Thyroid gland (tissue), 4 donors: ENCODE measurements at regions not wholly inside any gene's neighbourhood (a gene's known extent, or its start where the extent isn't known, plus 50 kb on each side); places are given as distances from the start of the nearest gene placed in this dataset.

Source experiments
- DNase-seq, 2 donors: peaks; one replicate each; pipeline ENCODE4 v3.0.0-alpha.2; 2019
- H3K27ac ChIP-seq, 3 donors: fragments of 200-600 bp; sonication (generic); 1 replicate in 2 of 3; 2 replicates in 1 of 3; pipeline ENCODE4 v1.5.1; 2016 to 2019; ENCODE audit warnings: mild to moderate bottlenecking in 1 of 3, moderate library complexity in 1 of 3
- H3K27me3 ChIP-seq: fragments of 200-600 bp; sonication (generic); one replicate; pipeline ENCODE4 v1.5.1; 2019
- H3K36me3 ChIP-seq, 2 donors: fragments of 200-600 bp; sonication (generic); one replicate each; pipeline ENCODE4 v1.5.1; 2016 to 2019
- H3K4me1 ChIP-seq, 2 donors: fragments of 200-600 bp; sonication (generic); one replicate each; pipeline ENCODE4 v1.5.1; 2017 to 2019
- H3K4me3 ChIP-seq, 3 donors: fragments of 200-600 bp; sonication (generic); replicated peaks in 1 of 3; 1 replicate in 2 of 3; 2 replicates in 1 of 3; pipeline ENCODE4 v1.5.1; 2016; ENCODE audit warnings: mild to moderate bottlenecking in 1 of 3
- H3K9me3 ChIP-seq: fragments of 200-600 bp; sonication (generic); one replicate; pipeline ENCODE4 v1.5.1; 2017
- CTCF ChIP-seq, 6 experiments: fragments of 200-600 bp in 3 of 6; fragments of 450-650 bp in 3 of 6; sonication (generic) in 3 of 6; IDR thresholded peaks; one replicate each; pipeline ENCODE4 v1.5.1; 2016 to 2019; ENCODE audit warnings: antibody characterized with exemption in 6 of 6, mild to moderate bottlenecking in 2 of 6, inconsistent platforms in 1 of 6, moderate library complexity in 1 of 6
- POLR2A ChIP-seq, 2 donors: fragments of 450-650 bp; IDR thresholded peaks; one replicate each; pipeline ENCODE4 v1.6.1; 2017; ENCODE audit warnings: antibody characterized with exemption in 2 of 2, mild to moderate bottlenecking in 2 of 2, moderate library complexity in 1 of 2
- WGBS, 2 donors: methylation state at CpG; one replicate each; pipeline ENCODE4 v1.1.5; 2017; 5-methylcytosine and 5-hydroxymethylcytosine counted together
- intact Hi-C: fragments of 100-400 bp; cut with DNase I; formaldehyde crosslinking; loops from one replicate; pipeline ENCODE4 v1.15.1; 2023

GRCh38 chr3:22962244-22962643 lies 240.9 kb upstream of the UBE2E2 start:
- Histone ChIP-seq H3K27ac (no peak overlapping the region), H3K4me3 (no peak overlapping the region), H3K27me3 (no peaks in the 10 kb centered on the region), H3K4me1 (no peaks in the 10 kb centered on the region), H3K36me3 (no peaks in the 10 kb centered on the region), H3K9me3 (no peaks in the 10 kb centered on the region)
- intact Hi-C loops = no loop called here
- no peak for TF ChIP-seq CTCF (IDR thresholded peaks at IDR 0.05)
- no peak for TF ChIP-seq POLR2A (IDR thresholded peaks at IDR 0.05)
- DNase-seq = no peak
- WGBS, 2 donors = 90 to 93% methylated on average over 3 of the region's 3 CpGs

- TF ChIP-seq CTCF (IDR thresholded peaks at IDR 0.05) = no peak
- no peak for TF ChIP-seq POLR2A (IDR thresholded peaks at IDR 0.05)
- Histone ChIP-seq H3K27me3 (no peaks in the 10 kb centered on the region), H3K36me3 (no peaks in the 10 kb centered on the region), H3K27ac (no peak overlapping the region), H3K4me1 (no peaks in the 10 kb centered on the region), H3K4me3 (no peak overlapping the region), H3K9me3 (no peaks in the 10 kb centered on the region)
- no peak for DNase-seq
- intact Hi-C loops = no loop called here
These were observed 236.8 kb upstream of the UBE2E2 start for GRCh38 chr3:22966349-22966748.

GRCh38 chr3:22969276-22969675 lies 233.9 kb upstream of the UBE2E2 start:
- DNase-seq = no peak
- no peak overlapping the region for H3K4me3 ChIP-seq
- no peak for TF ChIP-seq POLR2A (IDR thresholded peaks at IDR 0.05)
- no peak for TF ChIP-seq CTCF (IDR thresholded peaks at IDR 0.05)
- H3K27me3 ChIP-seq = no peaks in the 10 kb centered on the region
- no peaks in the 10 kb centered on the region for H3K36me3 ChIP-seq
- 69 to 100% methylated on average over 1 of the region's 1 CpG for WGBS, 2 donors
- H3K27ac ChIP-seq = no peak overlapping the region
- intact Hi-C loops = no loop called here
- H3K4me1 ChIP-seq = no peaks in the 10 kb centered on the region
- no peaks in the 10 kb centered on the region for H3K9me3 ChIP-seq

- Histone ChIP-seq H3K4me1 (no peaks in the 10 kb centered on the region), H3K4me3 (no peak overlapping the region), H3K27ac (no peak overlapping the region), H3K9me3 (no peaks in the 10 kb centered on the region), H3K36me3 (no peaks in the 10 kb centered on the region), H3K27me3 (no peaks in the 10 kb centered on the region)
- TF ChIP-seq POLR2A (IDR thresholded peaks at IDR 0.05) = no peak
- no peak for TF ChIP-seq CTCF (IDR thresholded peaks at IDR 0.05)
- intact Hi-C loops = no loop called here
- 84 to 86% methylated on average over 3 of the region's 3 CpGs for WGBS, 2 donors
- DNase-seq = no peak
These were observed 231.6 kb upstream of the UBE2E2 start for GRCh38 chr3:22971497-22971896.

- intact Hi-C loops = no loop called here
- peaks cover 0 to 11% of the 10 kb centered on the region in 2 donors for H3K4me1 ChIP-seq
- no peak overlapping the region for H3K4me3 ChIP-seq
- no peaks in the 10 kb centered on the region for H3K9me3 ChIP-seq
- H3K27me3 ChIP-seq = no peaks in the 10 kb centered on the region
- WGBS, 2 donors = 68 to 93% methylated on average over 2 of the region's 2 CpGs
- H3K27ac ChIP-seq = no peak overlapping the region
- DNase-seq = no peak
- H3K36me3 ChIP-seq = no peaks in the 10 kb centered on the region
- TF ChIP-seq POLR2A (IDR thresholded peaks at IDR 0.05) (no peak), CTCF (IDR thresholded peaks at IDR 0.05) (no peak)
These were observed 226.1 kb upstream of the UBE2E2 start for GRCh38 chr3:22977042-22977441.
